ENCODE measurements at regions not wholly inside any gene's neighbourhood (a gene's known extent, or its start where the extent isn't known, plus 50 kb on each side); places are given as distances from the start of the nearest gene placed in this dataset.
A peak's percentile ranks its signal among the peaks of the same experiment; 100 is the strongest.

- H4K5ac ChIP-seq (ENCODE audit: low read depth, low read length), result no peak overlapping the region
- H4K91ac ChIP-seq (ENCODE audit: insufficient read depth, low read depth, low read length), result no peak overlapping the region
- DNase-seq (no peak), ATAC-seq (ENCODE audit: low read depth) (no peak)
- H2BK15ac ChIP-seq (ENCODE audit: low read depth, low read length), result no peak overlapping the region
- BruUV-seq (replicated peaks), result no TSS peak
- H3K36me3 ChIP-seq (ENCODE audit: control insufficient read depth, insufficient read depth, low read length), result no peaks in the 10 kb centered on the region
- H4K8ac ChIP-seq (ENCODE audit: low read depth in 2 of 2, low read length in 2 of 2), result no peak overlapping the region
- H3K9ac ChIP-seq (ENCODE audit: low read depth, low read length), result no peak overlapping the region
- in situ Hi-C loops (cut with MboI; ENCODE audit: low sequenced_read_pairs) (no loop called here), intact Hi-C loops (cut with micrococcal nuclease) (no loop called here), dilution Hi-C loops (cut with HindIII; ENCODE audit: low sequenced_read_pairs, unreplicated experiment) (no loop called here)
- H3K79me1 ChIP-seq (ENCODE audit: low read depth in 1 of 2, low read length in 2 of 2), result no peaks in the 10 kb centered on the region
- H3K9me3 ChIP-seq (ENCODE audit: control insufficient read depth, insufficient read depth, low read length), result no peaks in the 10 kb centered on the region
- H3K4me3 ChIP-seq (ENCODE audit: insufficient read depth, low read depth, low read length), result no peak overlapping the region
- ChIA-PET CTCF (interaction anchor here (1.2 kb wide), 1 partner anchor 28 kb away, joined by 3 read pairs; no protein-coding TSS in a partner anchor), POLR2A (ENCODE audit: unreplicated experiment) (no interaction called here)
- H3K27ac ChIP-seq (ENCODE audit: insufficient read depth, low read length), result peak overlapping the region; percentile 32; the same call in 1 of the 2 replicates
- no peak overlapping the region for H3K23ac ChIP-seq (ENCODE audit: low read depth, low read length)
- TF ChIP-seq FOS (IDR thresholded peaks at IDR 0.05; ENCODE audit: low read depth, low read length) (no peak), MAZ (IDR thresholded peaks at IDR 0.05; ENCODE audit: borderline replicate concordance, low read depth, low read length) (no peak), MXI1 (IDR thresholded peaks at IDR 0.05; ENCODE audit: borderline replicate concordance, low read depth, low read length) (no peak), RCOR1 (IDR thresholded peaks at IDR 0.05; ENCODE audit: insufficient replicate concordance, low read length) (no peak), USF2 (IDR thresholded peaks at IDR 0.05; ENCODE audit: low read depth, low read length) (no peak), NFE2L2 (IDR thresholded peaks at IDR 0.05; ENCODE audit: low read depth, low read length) (no peak), RFX5 (IDR thresholded peaks at IDR 0.05; ENCODE audit: low read depth, low read length) (no peak), BHLHE40 (IDR thresholded peaks at IDR 0.05; ENCODE audit: low read depth, low read length) (no peak), RAD21 (IDR thresholded peaks at IDR 0.05; ENCODE audit: low read length) (no peak), SMC3 (IDR thresholded peaks at IDR 0.05; ENCODE audit: low read depth, low read length) (no peak), MAFK (IDR thresholded peaks at IDR 0.05; ENCODE audit: low read depth, low read length) (no peak), POLR2A (IDR thresholded peaks at IDR 0.05; ENCODE audit: low read depth, low read length) (no peak), CTCF (conservative IDR thresholded peaks at IDR 0.05; ENCODE audit: low read depth, low read length) (no peak), ELK1 (IDR thresholded peaks at IDR 0.05; ENCODE audit: borderline replicate concordance, low read depth, low read length) (no peak), CHD1 (IDR thresholded peaks at IDR 0.05; ENCODE audit: low read depth, low read length) (no peak), CEBPB (IDR thresholded peaks at IDR 0.05; ENCODE audit: low read depth, low read length) (no peak)
- H3K18ac ChIP-seq (ENCODE audit: low read depth, low read length), result peak overlapping the region; percentile 74
- H3K27me3 ChIP-seq (ENCODE audit: control insufficient read depth, insufficient read depth, low read length), result 0 out of 2 replicates have a peak, but pooled peaks cover 1% of the 10 kb centered on the region
- H3K4me2 ChIP-seq (ENCODE audit: low read depth, low read length), result no peak overlapping the region
- H2BK120ac ChIP-seq (ENCODE audit: low read depth, low read length), result no peak overlapping the region
- H3K14ac ChIP-seq (replicated peaks; ENCODE audit: low read depth, low read length), result no peak overlapping the region
- H3K9me1 ChIP-seq (ENCODE audit: insufficient read depth, low read length), result no peaks in the 10 kb centered on the region
- H3K4me1 ChIP-seq (ENCODE audit: control insufficient read depth, insufficient read depth, low read length), result no peaks in the 10 kb centered on the region
- no peak overlapping the region for H2AK9ac ChIP-seq (replicated peaks; ENCODE audit: low read depth, low read length, poor library complexity)
- no peak overlapping the region for H2BK20ac ChIP-seq (ENCODE audit: low read depth, low read length)
- no peak overlapping the region for H2BK5ac ChIP-seq (ENCODE audit: low read depth, low read length, poor library complexity, severe bottlenecking)
- no peak overlapping the region for H3K4ac ChIP-seq (ENCODE audit: low read depth, low read length)
- no peak overlapping the region for H2AFZ ChIP-seq (replicated peaks; ENCODE audit: low read length, poor library complexity)
- no peak overlapping the region for H2AK5ac ChIP-seq (ENCODE audit: low read depth, low read length)
- H3K56ac ChIP-seq (ENCODE audit: extremely low read depth, insufficient read depth, low read length), result no peak overlapping the region
- no CpG with 5 or more reads among the region's 7 CpGs for WGBS, 2 experiments (ENCODE audit: extremely low coverage in 2 of 2, insufficient read length in 1 of 2)
- H4K20me1 ChIP-seq (ENCODE audit: insufficient read depth, low read length), result no peaks in the 10 kb centered on the region
Measured at GRCh38 chr9:73050887-73051550, 98.2 kb upstream of the ALDH1A1 start.

Data from IMR-90 (cell line).